ENCODE measurements at regions not wholly inside any gene's neighbourhood (a gene's known extent, or its start where the extent isn't known, plus 50 kb on each side); places are given as distances from the start of the nearest gene placed in this dataset.

- TF ChIP-seq CTCF (conservative IDR thresholded peaks at IDR 0.05; ENCODE audit: low read length), result no peak
- TF ChIP-seq EZH2phosphoT487 (IDR thresholded peaks at IDR 0.05; ENCODE audit: borderline replicate concordance), result no peak
These were observed 154.6 kb upstream of the CIBAR2 start for GRCh38 chr16:85266857-85267256.

Data from Loucy (cell line).